ENCODE measurements at regions not wholly inside any gene's neighbourhood (a gene's known extent, or its start where the extent isn't known, plus 50 kb on each side); places are given as distances from the start of the nearest gene placed in this dataset.

- TF ChIP-seq, protein P1, sequence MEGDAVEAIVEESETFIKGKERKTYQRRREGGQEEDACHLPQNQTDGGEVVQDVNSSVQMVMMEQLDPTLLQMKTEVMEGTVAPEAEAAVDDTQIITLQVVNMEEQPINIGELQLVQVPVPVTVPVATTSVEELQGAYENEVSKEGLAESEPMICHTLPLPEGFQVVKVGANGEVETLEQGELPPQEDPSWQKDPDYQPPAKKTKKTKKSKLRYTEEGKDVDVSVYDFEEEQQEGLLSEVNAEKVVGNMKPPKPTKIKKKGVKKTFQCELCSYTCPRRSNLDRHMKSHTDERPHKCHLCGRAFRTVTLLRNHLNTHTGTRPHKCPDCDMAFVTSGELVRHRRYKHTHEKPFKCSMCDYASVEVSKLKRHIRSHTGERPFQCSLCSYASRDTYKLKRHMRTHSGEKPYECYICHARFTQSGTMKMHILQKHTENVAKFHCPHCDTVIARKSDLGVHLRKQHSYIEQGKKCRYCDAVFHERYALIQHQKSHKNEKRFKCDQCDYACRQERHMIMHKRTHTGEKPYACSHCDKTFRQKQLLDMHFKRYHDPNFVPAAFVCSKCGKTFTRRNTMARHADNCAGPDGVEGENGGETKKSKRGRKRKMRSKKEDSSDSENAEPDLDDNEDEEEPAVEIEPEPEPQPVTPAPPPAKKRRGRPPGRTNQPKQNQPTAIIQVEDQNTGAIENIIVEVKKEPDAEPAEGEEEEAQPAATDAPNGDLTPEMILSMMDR (IDR thresholded peaks at IDR 0.05; ENCODE audit: insufficient read depth, low read depth, low read length): no peak
- TF ChIP-seq EZH2 (IDR thresholded peaks at IDR 0.05; ENCODE audit: insufficient read depth, low read length): no peak
- Histone ChIP-seq H3K4me3 (ENCODE audit: insufficient read depth, low read depth, low read length) (no peak overlapping the region), H2AFZ (ENCODE audit: low read depth, low read length) (no peak overlapping the region), H3K36me3 (ENCODE audit: insufficient read depth, low read length) (no peaks in the 10 kb centered on the region), H3K4me2 (ENCODE audit: low read length) (no peak overlapping the region), H3K27me3 (ENCODE audit: insufficient read depth, low read length) (no peaks in the 10 kb centered on the region), H4K20me1 (ENCODE audit: insufficient read depth, low read length) (no peaks in the 10 kb centered on the region), H3K9me3 (ENCODE audit: insufficient read depth, low read depth, low read length) (no peaks in the 10 kb centered on the region), H3K79me2 (ENCODE audit: insufficient read depth, low read length) (no peaks in the 10 kb centered on the region), H3K27ac (ENCODE audit: low read depth, low read length) (no peak overlapping the region), H3K4me1 (ENCODE audit: insufficient read depth, low read length) (no peaks in the 10 kb centered on the region), H3K9ac (ENCODE audit: low read length) (no peak overlapping the region)
- peaks cover 3% of the 10 kb centered on the region for H3K9me3 Mint-ChIP-seq (ENCODE audit: unreplicated experiment)
- no peaks in the 10 kb centered on the region for H3K27me3 Mint-ChIP-seq (ENCODE audit: low read depth, unreplicated experiment)
- H3K4me3 Mint-ChIP-seq (ENCODE audit: unreplicated experiment): no peak overlapping the region
- no peak overlapping the region for H3K27ac Mint-ChIP-seq (ENCODE audit: unreplicated experiment)
- no peaks in the 10 kb centered on the region for H3K4me1 Mint-ChIP-seq (ENCODE audit: low read depth, unreplicated experiment)
- no peaks in the 10 kb centered on the region for H3K36me3 Mint-ChIP-seq (ENCODE audit: low read depth, unreplicated experiment)
- FAIRE-seq (no peak), DNase-seq (ENCODE audit: low read depth) (no peak)
Measured at GRCh38 chr7:11221984-11222383, 248.3 kb downstream of the PHF14 start.

GRCh38 chr7:11224535-11224934 lies 250.9 kb downstream of the PHF14 start:
- no peaks in the 10 kb centered on the region for H3K4me1 ChIP-seq (ENCODE audit: insufficient read depth, low read length)
- H4K20me1 ChIP-seq (ENCODE audit: insufficient read depth, low read length): no peaks in the 10 kb centered on the region
- H3K4me3 ChIP-seq (ENCODE audit: insufficient read depth, low read depth, low read length): no peak overlapping the region
- H3K27ac Mint-ChIP-seq (ENCODE audit: unreplicated experiment): no peak overlapping the region
- H2AFZ ChIP-seq (ENCODE audit: low read depth, low read length): no peak overlapping the region
- no peaks in the 10 kb centered on the region for H3K27me3 ChIP-seq (ENCODE audit: insufficient read depth, low read length)
- H3K27ac ChIP-seq (ENCODE audit: low read depth, low read length): no peak overlapping the region
- TF ChIP-seq, protein P1 (IDR thresholded peaks at IDR 0.05; ENCODE audit: insufficient read depth, low read depth, low read length): no peak
- no peak for TF ChIP-seq EZH2 (IDR thresholded peaks at IDR 0.05; ENCODE audit: insufficient read depth, low read length)
- H3K9me3 ChIP-seq (ENCODE audit: insufficient read depth, low read depth, low read length): no peaks in the 10 kb centered on the region
- no peak overlapping the region for H3K9ac ChIP-seq (ENCODE audit: low read length)
- no peaks in the 10 kb centered on the region for H3K79me2 ChIP-seq (ENCODE audit: insufficient read depth, low read length)
- H3K27me3 Mint-ChIP-seq (ENCODE audit: low read depth, unreplicated experiment): peaks cover 2% of the 10 kb centered on the region
- no peak overlapping the region for H3K4me2 ChIP-seq (ENCODE audit: low read length)
- no peaks in the 10 kb centered on the region for H3K4me1 Mint-ChIP-seq (ENCODE audit: low read depth, unreplicated experiment)
- H3K36me3 Mint-ChIP-seq (ENCODE audit: low read depth, unreplicated experiment): no peaks in the 10 kb centered on the region
- FAIRE-seq (no peak), DNase-seq (ENCODE audit: low read depth) (no peak)
- H3K4me3 Mint-ChIP-seq (ENCODE audit: unreplicated experiment): no peak overlapping the region
- H3K9me3 Mint-ChIP-seq (ENCODE audit: unreplicated experiment): peaks cover 1% of the 10 kb centered on the region
- H3K36me3 ChIP-seq (ENCODE audit: insufficient read depth, low read length): no peaks in the 10 kb centered on the region

DNA sequence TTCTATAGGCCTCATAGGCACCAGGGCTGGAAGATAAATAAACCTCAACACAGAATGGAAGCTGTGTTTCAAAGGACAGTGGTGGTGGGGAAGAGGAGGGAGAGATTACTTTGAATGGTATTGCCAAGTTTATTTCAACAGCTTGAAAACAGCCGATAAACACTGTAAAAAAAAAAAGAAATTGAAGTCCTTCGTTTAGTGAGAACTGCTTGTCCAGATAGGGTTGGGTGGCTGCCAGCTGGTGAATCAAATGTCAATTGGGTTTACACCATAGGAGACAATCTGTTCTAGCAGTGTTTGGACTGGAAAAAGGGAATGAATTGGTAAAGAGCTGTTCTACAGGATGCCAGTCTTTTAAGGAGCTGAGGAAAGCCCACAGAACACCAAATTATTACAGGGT lies 254.8 kb downstream of the PHF14 start:
- peaks cover under 1% of the 10 kb centered on the region for H3K4me1 Mint-ChIP-seq (ENCODE audit: low read depth, unreplicated experiment)
- no peak for FAIRE-seq
- no peaks in the 10 kb centered on the region for H4K20me1 ChIP-seq (ENCODE audit: insufficient read depth, low read length)
- no peaks in the 10 kb centered on the region for H3K4me1 ChIP-seq (ENCODE audit: insufficient read depth, low read length)
- no peak for TF ChIP-seq EZH2 (IDR thresholded peaks at IDR 0.05; ENCODE audit: insufficient read depth, low read length)
- TF ChIP-seq, protein P1 (IDR thresholded peaks at IDR 0.05; ENCODE audit: insufficient read depth, low read depth, low read length): no peak
- peaks cover 2% of the 10 kb centered on the region for H3K27me3 Mint-ChIP-seq (ENCODE audit: low read depth, unreplicated experiment)
- H3K27ac Mint-ChIP-seq (ENCODE audit: unreplicated experiment): no peak overlapping the region
- no peaks in the 10 kb centered on the region for H3K36me3 Mint-ChIP-seq (ENCODE audit: low read depth, unreplicated experiment)
- no peaks in the 10 kb centered on the region for H3K36me3 ChIP-seq (ENCODE audit: insufficient read depth, low read length)
- no peak overlapping the region for H2AFZ ChIP-seq (ENCODE audit: low read depth, low read length)
- H3K9ac ChIP-seq (ENCODE audit: low read length): no peak overlapping the region
- H3K9me3 ChIP-seq (ENCODE audit: insufficient read depth, low read depth, low read length): no peaks in the 10 kb centered on the region
- H3K27me3 ChIP-seq (ENCODE audit: insufficient read depth, low read length): no peaks in the 10 kb centered on the region
- no peak overlapping the region for H3K4me3 Mint-ChIP-seq (ENCODE audit: unreplicated experiment)
- no peaks in the 10 kb centered on the region for H3K79me2 ChIP-seq (ENCODE audit: insufficient read depth, low read length)
- no peak overlapping the region for H3K27ac ChIP-seq (ENCODE audit: low read depth, low read length)
- no peaks in the 10 kb centered on the region for H3K9me3 Mint-ChIP-seq (ENCODE audit: unreplicated experiment)
- no peak overlapping the region for H3K4me2 ChIP-seq (ENCODE audit: low read length)
- no peak for DNase-seq (ENCODE audit: low read depth)
- no peak overlapping the region for H3K4me3 ChIP-seq (ENCODE audit: insufficient read depth, low read depth, low read length)

Measured in astrocyte (in vitro differentiated cells and primary cell).